IPS-15b (cell line): ENCODE measurements at regions not wholly inside any gene's neighbourhood (a gene's known extent, or its start where the extent isn't known, plus 50 kb on each side); places are given as distances from the start of the nearest gene placed in this dataset.

Source experiments
- H3K27me3 ChIP-seq: one replicate; pipeline ENCODE4 v1.6.1; 2013; ENCODE audit warnings: low read length; ENCODE audit not compliant: control insufficient read depth, insufficient read depth
- H3K36me3 ChIP-seq: one replicate; pipeline ENCODE4 v1.6.1; 2013; ENCODE audit warnings: low read length; ENCODE audit not compliant: control insufficient read depth, insufficient read depth
- H3K4me1 ChIP-seq: one replicate; pipeline ENCODE4 v1.6.1; 2013; ENCODE audit warnings: mild to moderate bottlenecking, low read length; ENCODE audit not compliant: control insufficient read depth, insufficient read depth
- H3K4me3 ChIP-seq: one replicate; pipeline ENCODE4 v1.5.1; 2013; ENCODE audit warnings: low read depth, low read length
- H3K9ac ChIP-seq: one replicate; pipeline ENCODE4 v1.6.1; 2013; ENCODE audit warnings: low read depth, mild to moderate bottlenecking, low read length
- H3K9me3 ChIP-seq: one replicate; pipeline ENCODE4 v1.6.1; 2013; ENCODE audit warnings: mild to moderate bottlenecking, low read length; ENCODE audit not compliant: control insufficient read depth, insufficient read depth

DNA sequence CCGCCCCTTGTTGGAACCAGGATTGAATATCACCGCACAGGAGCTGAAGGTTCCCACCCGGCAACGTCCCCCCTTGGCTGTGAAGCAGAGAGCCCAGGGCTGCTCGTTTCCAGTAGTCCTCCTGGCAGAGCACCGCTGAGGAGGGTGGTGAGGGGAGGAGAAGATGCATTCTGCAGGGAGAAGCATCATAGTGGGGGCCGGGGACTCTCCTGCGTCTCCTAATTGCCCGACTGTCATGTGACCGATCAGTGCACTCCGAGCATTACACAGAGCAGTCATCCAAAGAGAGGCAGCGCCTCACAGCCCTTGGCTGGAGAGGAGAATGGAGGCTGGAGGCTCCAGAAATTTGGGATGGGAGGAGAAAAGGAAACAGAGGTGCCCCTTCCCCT is 85.0 kb upstream of the SEPTIN5 start:
- peaks cover 8% of the 10 kb centered on the region for H3K4me1 ChIP-seq
- peak overlapping the region; percentile 26 for H3K9ac ChIP-seq
- no peak overlapping the region for H3K4me3 ChIP-seq
- H3K27me3 ChIP-seq = no peaks in the 10 kb centered on the region
- no peaks in the 10 kb centered on the region for H3K36me3 ChIP-seq
- H3K9me3 ChIP-seq = no peaks in the 10 kb centered on the region

DNA sequence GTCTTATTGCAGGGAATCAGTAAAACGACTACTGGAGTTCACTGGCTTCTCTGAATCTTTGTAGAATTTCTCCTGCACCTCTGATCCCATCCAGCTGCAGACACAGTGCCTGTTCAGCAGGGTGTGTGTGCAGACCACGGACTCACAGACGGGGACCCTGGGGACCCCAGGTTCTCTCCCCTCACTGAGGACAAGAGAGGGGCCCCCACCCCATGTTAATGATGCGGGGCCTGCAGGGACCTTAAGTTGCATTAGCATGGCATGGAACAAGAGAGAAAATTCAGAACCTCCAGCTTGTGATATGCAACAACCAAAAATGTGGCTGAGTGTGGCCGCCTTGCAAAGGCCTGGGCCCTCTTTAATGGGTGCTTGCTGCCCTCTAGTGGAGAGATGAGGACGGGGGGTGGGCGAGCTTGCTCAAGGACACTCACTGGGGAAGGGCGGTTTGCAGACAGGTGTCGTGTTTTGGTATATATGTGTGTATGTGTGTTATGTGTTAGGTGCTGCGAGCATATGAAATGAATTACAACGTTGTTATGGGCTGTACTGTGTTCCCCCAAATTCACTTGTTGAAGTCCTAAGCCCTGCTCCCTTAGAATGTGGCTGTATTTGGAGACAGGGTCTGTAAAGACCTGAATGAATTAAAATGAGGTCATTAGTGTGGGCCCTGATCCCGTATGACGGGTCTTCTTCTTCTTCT is 84.4 kb upstream of the SEPTIN5 start:
- Histone ChIP-seq H3K27me3 (no peaks in the 10 kb centered on the region), H3K9ac (peak overlapping the region; percentile 26), H3K4me1 (peaks cover 8% of the 10 kb centered on the region), H3K9me3 (no peaks in the 10 kb centered on the region), H3K36me3 (no peaks in the 10 kb centered on the region), H3K4me3 (no peak overlapping the region)

DNA sequence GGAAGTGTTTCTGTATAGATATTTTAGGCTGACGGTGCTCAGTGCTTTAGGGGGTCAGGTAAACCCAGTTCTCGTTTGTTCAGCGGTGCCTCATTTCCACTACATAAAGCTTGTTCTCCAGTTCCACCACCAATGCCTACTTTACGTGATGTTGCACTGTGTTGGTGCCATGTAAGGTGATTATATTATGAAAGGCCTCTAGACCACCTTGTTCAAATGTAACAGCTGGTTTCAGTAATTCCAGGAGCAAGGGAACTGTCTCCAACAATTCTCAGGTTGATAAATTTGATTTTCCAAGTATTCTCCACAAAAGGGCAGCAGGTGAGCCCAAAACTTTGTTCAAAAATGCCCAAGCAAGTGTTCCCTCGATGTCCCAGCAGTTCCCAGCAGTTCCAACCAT is 83.7 kb upstream of the SEPTIN5 start:
- Histone ChIP-seq H3K4me1 (peaks cover 6% of the 10 kb centered on the region), H3K9me3 (no peaks in the 10 kb centered on the region), H3K36me3 (no peaks in the 10 kb centered on the region), H3K27me3 (no peaks in the 10 kb centered on the region), H3K4me3 (no peak overlapping the region), H3K9ac (no peak overlapping the region)

DNA sequence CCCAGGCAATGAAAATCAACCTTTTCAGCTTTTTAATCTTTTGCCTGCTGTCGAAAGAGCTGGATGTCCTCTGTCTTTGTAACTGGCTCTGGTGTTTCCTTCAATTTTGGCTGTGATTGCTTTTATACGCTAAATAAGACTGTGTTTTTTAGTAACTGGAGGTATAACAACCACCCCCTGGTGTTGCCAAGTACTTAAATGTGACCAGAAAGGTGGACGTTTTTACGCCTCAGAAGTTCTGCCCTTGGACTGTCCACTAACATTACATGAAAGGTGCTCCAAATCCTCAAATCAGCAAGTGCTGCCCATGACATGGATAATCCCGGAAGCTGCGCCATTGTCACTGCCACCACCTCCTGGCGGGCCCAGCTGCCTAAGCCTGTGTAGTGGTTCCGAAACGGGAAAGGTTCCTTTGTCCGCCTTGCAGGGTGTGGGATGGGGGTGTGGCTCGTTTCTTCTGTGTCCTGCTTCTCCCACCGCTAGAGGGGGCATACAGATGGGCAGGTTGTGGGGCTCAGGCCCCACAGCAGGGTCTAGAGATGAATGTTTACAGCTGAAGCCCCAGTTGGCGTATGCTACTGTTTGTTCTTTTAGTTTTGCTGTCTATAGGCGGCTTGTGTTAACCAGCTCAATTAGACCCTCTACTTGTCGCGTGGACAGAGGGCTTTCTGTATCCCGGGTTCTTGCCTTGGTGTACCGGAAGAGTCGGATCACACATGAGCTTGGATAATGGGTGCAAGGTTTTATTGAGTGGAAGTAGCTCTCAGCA is 82.2 kb upstream of the SEPTIN5 start:
- H3K9me3 ChIP-seq = no peaks in the 10 kb centered on the region
- H3K27me3 ChIP-seq = no peaks in the 10 kb centered on the region
- H3K4me3 ChIP-seq = no peak overlapping the region
- H3K4me1 ChIP-seq = no peaks in the 10 kb centered on the region
- H3K36me3 ChIP-seq = no peaks in the 10 kb centered on the region
- H3K9ac ChIP-seq = no peak overlapping the region

DNA sequence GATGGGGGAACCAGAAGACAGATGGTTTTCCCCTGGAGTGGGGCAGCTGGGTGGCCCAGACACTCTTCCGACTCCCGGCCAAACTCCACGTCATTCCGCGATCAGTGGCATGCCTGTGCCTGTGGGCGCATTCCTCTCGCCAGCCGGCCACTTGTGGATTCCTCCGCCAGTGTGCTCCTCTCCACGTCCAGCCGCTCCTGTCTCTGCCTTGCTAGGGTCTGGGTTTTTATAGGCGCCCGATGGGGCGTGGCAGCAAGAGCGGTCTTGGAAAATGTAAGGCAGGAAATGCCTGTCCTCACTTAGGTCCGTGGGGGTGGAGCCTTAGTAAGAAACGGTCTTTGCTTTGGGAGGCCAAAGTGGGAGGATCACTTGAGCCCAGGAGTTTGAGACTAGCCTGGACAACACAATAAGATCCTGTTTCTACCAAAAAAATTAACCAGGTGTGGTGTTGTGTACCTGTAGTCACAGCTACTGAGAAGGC is 81.6 kb upstream of the SEPTIN5 start:
- H3K36me3 ChIP-seq = no peaks in the 10 kb centered on the region
- H3K9me3 ChIP-seq = no peaks in the 10 kb centered on the region
- H3K4me1 ChIP-seq = no peaks in the 10 kb centered on the region
- no peak overlapping the region for H3K4me3 ChIP-seq
- H3K9ac ChIP-seq = no peak overlapping the region
- no peaks in the 10 kb centered on the region for H3K27me3 ChIP-seq

DNA sequence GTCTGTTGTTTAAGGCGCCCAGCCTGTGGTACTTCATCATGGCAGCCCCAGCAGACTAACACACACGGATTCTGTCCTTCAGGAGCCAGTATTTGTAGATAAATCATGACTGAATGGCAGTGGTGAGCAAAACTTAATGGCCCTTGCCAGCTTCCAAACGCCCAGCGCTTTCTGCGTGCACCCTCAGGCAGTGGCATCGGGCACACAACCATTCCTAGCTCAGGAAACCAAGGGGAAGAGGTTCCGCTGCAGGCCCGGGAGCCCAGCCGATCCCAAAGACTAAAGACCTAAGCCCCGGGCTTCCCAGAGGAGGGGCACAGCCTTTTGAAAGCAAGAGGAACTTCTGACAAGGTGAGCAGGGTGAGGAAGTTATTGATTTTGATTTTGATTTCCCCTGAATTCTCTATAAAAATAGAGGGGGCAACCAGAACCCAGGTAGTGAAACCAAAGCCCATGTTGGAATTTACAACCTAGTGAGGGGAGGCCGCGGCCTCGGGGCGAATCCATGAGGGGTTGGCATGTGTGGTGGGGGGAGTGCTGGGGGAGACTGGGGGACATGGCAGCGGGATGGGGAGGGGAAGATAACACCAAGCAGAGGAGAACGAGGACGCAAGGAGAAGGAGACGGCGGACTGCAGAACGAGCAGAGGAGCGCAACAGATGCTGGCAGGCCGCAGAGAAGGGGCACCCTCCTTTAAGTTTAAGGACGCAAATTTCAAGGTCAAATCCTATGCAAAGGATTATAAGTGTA is 79.9 kb upstream of the SEPTIN5 start:
- Histone ChIP-seq H3K36me3 (no peaks in the 10 kb centered on the region), H3K9me3 (no peaks in the 10 kb centered on the region), H3K9ac (no peak overlapping the region), H3K4me1 (no peaks in the 10 kb centered on the region), H3K27me3 (no peaks in the 10 kb centered on the region), H3K4me3 (no peak overlapping the region)

DNA sequence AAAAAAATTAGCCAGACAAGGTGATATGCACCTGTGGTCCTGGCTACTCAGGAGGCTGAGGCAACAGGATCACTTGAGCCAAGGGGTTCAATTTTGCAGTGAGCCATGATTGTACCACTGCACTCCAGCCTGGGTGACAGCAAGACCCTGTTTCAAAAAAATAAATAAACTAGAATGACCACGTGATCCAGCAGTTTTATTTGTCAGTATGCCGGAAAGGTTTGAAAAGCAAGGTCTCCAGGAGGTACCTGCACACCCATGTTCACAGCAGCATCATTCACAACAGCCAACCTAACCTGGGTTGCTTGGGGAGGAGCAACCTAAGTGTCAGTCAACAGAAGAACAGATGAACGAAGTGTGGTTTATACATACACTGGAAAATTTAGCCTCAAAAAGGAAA is 78.7 kb upstream of the SEPTIN5 start:
- no peak overlapping the region for H3K9ac ChIP-seq
- no peaks in the 10 kb centered on the region for H3K4me1 ChIP-seq
- no peaks in the 10 kb centered on the region for H3K9me3 ChIP-seq
- H3K4me3 ChIP-seq = no peak overlapping the region
- peaks cover under 1% of the 10 kb centered on the region for H3K27me3 ChIP-seq
- H3K36me3 ChIP-seq = no peaks in the 10 kb centered on the region

DNA sequence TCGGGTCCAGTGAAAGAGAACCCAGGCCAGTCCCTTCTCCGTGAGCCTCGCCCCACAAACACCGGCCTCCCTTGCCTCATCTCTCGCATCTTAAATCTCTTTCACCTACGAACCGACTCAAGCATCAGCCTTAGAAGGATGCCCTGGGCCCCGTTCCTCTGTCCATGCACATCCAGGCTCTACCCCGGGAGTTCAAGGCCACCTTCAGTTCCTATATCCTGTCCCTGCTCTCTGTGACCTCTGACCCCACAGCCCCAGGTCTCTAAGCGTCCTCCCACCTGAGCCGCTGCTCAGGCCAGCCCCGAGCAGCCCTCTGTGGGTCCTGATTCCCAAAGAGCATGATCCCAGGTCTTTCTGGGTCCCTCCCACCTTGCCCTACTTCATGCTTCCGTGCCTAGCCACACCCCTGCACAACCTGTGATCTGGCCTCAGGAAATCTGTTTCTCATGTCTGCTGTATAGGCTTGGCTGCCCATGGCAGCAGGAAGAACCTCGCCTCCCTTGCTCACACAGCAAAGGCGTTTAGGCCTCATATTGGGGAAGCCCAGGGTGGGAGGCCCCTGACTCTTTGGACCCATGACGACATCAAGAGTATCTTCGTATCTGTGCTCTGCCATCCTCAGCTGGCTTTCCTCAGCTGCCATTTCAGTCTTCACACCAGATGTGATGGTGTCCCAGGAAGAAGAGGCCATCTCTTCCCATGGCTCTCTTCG is 77.5 kb upstream of the SEPTIN5 start:
- Histone ChIP-seq H3K9me3 (no peaks in the 10 kb centered on the region), H3K27me3 (peaks cover 2% of the 10 kb centered on the region), H3K36me3 (no peaks in the 10 kb centered on the region), H3K9ac (no peak overlapping the region), H3K4me3 (no peak overlapping the region), H3K4me1 (no peaks in the 10 kb centered on the region)

DNA sequence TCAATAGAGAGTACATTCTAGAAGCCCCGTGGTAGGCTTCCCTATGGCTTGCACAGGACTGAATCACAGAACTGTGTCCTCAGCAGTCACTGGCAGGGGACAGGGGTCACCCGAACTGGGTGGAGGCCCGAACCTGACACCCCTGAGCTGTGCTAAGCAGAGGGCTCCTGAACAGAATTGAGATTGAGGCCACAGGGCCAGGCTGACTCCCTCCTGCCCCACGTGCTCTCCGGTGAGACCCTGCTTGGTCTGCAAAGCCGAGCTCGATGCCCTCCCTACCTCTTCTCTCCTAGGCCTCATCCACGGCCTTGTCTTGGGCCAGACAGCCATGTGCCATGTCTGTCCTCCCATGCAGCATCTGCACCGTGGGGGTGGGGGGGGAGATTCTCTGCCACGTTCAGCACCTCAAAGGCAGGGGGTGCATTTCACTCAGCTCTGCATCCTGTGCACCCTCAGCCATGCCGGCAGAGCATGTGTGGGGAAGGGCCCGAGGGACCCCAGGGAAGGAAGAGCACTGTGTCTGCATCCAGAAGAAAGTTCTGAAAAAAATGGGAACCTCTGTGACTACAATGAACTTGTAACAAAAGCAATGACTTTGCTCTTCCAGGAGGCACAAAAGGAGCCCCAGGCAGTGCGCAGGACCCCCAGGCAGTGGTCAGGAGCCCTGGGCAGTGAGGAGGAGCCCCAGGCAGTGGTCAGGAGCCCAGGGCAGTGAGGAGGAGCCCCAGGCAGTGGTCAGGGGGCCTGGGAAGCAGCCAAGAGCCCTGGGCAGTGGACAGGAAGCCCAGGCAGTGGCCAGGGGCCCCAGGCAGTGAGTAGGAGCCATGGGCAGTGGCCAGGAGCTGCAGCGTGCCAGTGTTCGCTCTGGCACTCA is 76.7 kb upstream of the SEPTIN5 start:
- Histone ChIP-seq H3K9me3 (no peaks in the 10 kb centered on the region), H3K9ac (no peak overlapping the region), H3K36me3 (no peaks in the 10 kb centered on the region), H3K4me3 (no peak overlapping the region), H3K4me1 (no peaks in the 10 kb centered on the region), H3K27me3 (peaks cover 2% of the 10 kb centered on the region)

DNA sequence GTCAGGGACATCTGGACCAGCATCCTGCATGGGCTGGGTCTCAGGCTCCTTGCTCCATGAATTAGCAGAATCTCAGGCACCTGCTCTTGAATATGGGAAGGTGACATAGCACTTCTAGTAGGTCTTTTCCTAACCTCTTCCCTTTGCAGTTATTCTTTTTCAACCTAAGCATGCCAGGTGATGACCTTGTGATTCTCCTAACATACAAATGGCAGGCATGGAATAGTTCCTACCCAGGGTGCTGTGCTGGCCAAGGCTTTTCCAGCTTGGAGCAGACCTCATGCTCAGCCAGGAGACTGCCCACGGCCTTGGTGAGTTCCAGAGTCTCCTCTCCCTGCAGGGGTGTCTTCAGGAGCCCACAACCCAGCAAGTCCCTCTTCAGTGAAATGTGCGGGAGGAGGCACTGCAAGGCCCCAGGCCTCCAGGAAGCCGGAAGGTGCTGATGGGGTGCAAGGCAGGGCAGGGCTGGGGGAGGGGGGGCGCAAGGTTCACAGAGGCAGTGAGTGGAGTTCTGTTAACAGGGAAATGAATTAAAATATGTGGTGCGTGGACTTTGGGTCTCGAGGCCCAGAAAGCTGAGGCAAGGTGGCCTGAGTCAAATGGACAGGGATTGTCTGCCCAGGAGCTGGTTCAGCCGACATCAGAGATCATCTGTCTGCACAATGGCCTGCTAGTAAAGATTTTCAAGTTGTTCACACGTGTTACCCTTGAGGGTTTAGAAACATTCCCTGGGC is 75.9 kb upstream of the SEPTIN5 start:
- Histone ChIP-seq H3K4me3 (no peak overlapping the region), H3K27me3 (peaks cover 2% of the 10 kb centered on the region), H3K9ac (no peak overlapping the region), H3K9me3 (no peaks in the 10 kb centered on the region), H3K4me1 (no peaks in the 10 kb centered on the region), H3K36me3 (no peaks in the 10 kb centered on the region)
